H9 (cell line): ENCODE measurements at regions not wholly inside any gene's neighbourhood (a gene's known extent, or its start where the extent isn't known, plus 50 kb on each side); places are given as distances from the start of the nearest gene placed in this dataset.

Experiments
- DNase-seq: peaks from one replicate; pipeline ENCODE4 v3.0.0-alpha.2; 2017
- H2AFZ ChIP-seq: one replicate; pipeline ENCODE4 v1.6.1; 2013; ENCODE audit warnings: mild to moderate bottlenecking, low read length, control low read depth, moderate library complexity
- H2AK5ac ChIP-seq: 2 replicates; pipeline ENCODE4 v1.6.1; 2013; ENCODE audit warnings: low read length, control low read depth, mixed read lengths; ENCODE audit not compliant: insufficient read length
- H2BK120ac ChIP-seq: one replicate; pipeline ENCODE4 v1.6.1; 2013; ENCODE audit warnings: low read depth, mild to moderate bottlenecking, low read length, control low read depth, inconsistent platforms; ENCODE audit not compliant: poor library complexity, severe bottlenecking
- H2BK12ac ChIP-seq: 2 replicates; pipeline ENCODE4 v1.6.1; 2013; ENCODE audit warnings: low read length, control low read depth, mixed read lengths, low read depth; ENCODE audit not compliant: insufficient read length
- H2BK15ac ChIP-seq: 2 replicates; pipeline ENCODE4 v1.6.1; 2013; ENCODE audit warnings: low read depth, low read length, control low read depth
- H2BK20ac ChIP-seq: one replicate; pipeline ENCODE4 v1.6.1; 2013; ENCODE audit warnings: low read depth, mild to moderate bottlenecking, low read length, control low read depth, inconsistent platforms; ENCODE audit not compliant: poor library complexity, severe bottlenecking
- H2BK5ac ChIP-seq: 2 replicates; pipeline ENCODE4 v1.6.1; 2013; ENCODE audit warnings: low read length, control low read depth, mixed read lengths; ENCODE audit not compliant: insufficient read length
- H3K14ac ChIP-seq: 2 replicates; pipeline ENCODE4 v1.6.1; 2013; ENCODE audit warnings: low read length, control low read depth; ENCODE audit not compliant: insufficient read depth
- H3K18ac ChIP-seq: 2 replicates; pipeline ENCODE4 v1.6.1; 2013; ENCODE audit warnings: low read depth, mild to moderate bottlenecking, mixed read lengths, low read length, control low read depth; ENCODE audit not compliant: insufficient read length
- H3K23ac ChIP-seq: 2 replicates; pipeline ENCODE4 v1.6.1; 2013; ENCODE audit warnings: low read length, control low read depth, mixed read lengths, low read depth; ENCODE audit not compliant: insufficient read length
- H3K23me2 ChIP-seq: 2 replicates; pipeline ENCODE4 v1.6.1; 2013; ENCODE audit warnings: low read depth, mild to moderate bottlenecking, mixed read lengths, low read length, control low read depth; ENCODE audit not compliant: insufficient read length, poor library complexity, severe bottlenecking
- H3K27ac ChIP-seq: 2 replicates; pipeline ENCODE4 v1.5.1; 2013; ENCODE audit warnings: low read length, control low read depth, mixed read lengths, low read depth; ENCODE audit not compliant: insufficient read length
- H3K27me3 ChIP-seq: 2 replicates; pipeline ENCODE4 v1.6.1; 2013; ENCODE audit warnings: low read length, control low read depth, inconsistent platforms; ENCODE audit not compliant: insufficient read depth
- H3K4ac ChIP-seq: 2 replicates; pipeline ENCODE4 v1.6.1; 2013; ENCODE audit warnings: low read depth, mild to moderate bottlenecking, control low read depth, inconsistent platforms, low read length, moderate library complexity
- H3K4me1 ChIP-seq: 2 replicates; pipeline ENCODE4 v1.6.1; 2013; ENCODE audit warnings: low read length, control low read depth, inconsistent platforms; ENCODE audit not compliant: insufficient read depth
- H3K4me2 ChIP-seq: 2 replicates; pipeline ENCODE4 v1.6.1; 2013; ENCODE audit warnings: low read length, control low read depth, mixed read lengths; ENCODE audit not compliant: insufficient read length, insufficient read depth
- H3K56ac ChIP-seq: 2 replicates; pipeline ENCODE4 v1.6.1; 2013; ENCODE audit warnings: low read depth, mild to moderate bottlenecking, mixed read lengths, low read length, control low read depth; ENCODE audit not compliant: insufficient read length
- H3K79me1 ChIP-seq: 2 replicates; pipeline ENCODE4 v1.6.1; 2013; ENCODE audit warnings: low read depth, mild to moderate bottlenecking, moderate library complexity, low read length, control low read depth, inconsistent platforms; ENCODE audit not compliant: insufficient read depth, poor library complexity, severe bottlenecking
- H3K79me2 ChIP-seq: 2 replicates; pipeline ENCODE4 v1.6.1; 2013; ENCODE audit warnings: low read length, control low read depth, inconsistent platforms; ENCODE audit not compliant: insufficient read depth
- H3K9ac ChIP-seq: 2 replicates; pipeline ENCODE4 v1.6.1; 2013; ENCODE audit warnings: low read length, control low read depth, mixed read lengths; ENCODE audit not compliant: insufficient read length; ENCODE audit errors: extremely low read depth
- H3K9me3 ChIP-seq: one replicate; pipeline ENCODE4 v1.6.1; 2013; ENCODE audit warnings: low read depth, low read length, inconsistent platforms; ENCODE audit not compliant: control insufficient read depth
- H3T11ph ChIP-seq: one replicate; pipeline ENCODE4 v1.6.1; 2013; ENCODE audit warnings: mild to moderate bottlenecking, low read length, control low read depth, inconsistent platforms
- H4K20me1 ChIP-seq: one replicate; pipeline ENCODE4 v1.6.1; 2013; ENCODE audit not compliant: control insufficient read depth, insufficient read length, insufficient read depth
- H4K5ac ChIP-seq: 2 replicates; pipeline ENCODE4 v1.6.1; 2013; ENCODE audit warnings: low read depth, mild to moderate bottlenecking, mixed read lengths, low read length, control low read depth; ENCODE audit not compliant: insufficient read length
- H4K8ac ChIP-seq: replicated peaks from 2 replicates; pipeline ENCODE4 v1.6.1; 2013; ENCODE audit warnings: low read length, control low read depth, mixed read lengths, low read depth; ENCODE audit not compliant: insufficient read length
- H4K91ac ChIP-seq: 2 replicates; pipeline ENCODE4 v1.6.1; 2013; ENCODE audit warnings: low read depth, mild to moderate bottlenecking, moderate library complexity, mixed read lengths, low read length, control low read depth; ENCODE audit not compliant: insufficient read length
- H3K27ac Mint-ChIP-seq, 3 experiments: 2 replicates in 2 of 3; 3 replicates in 1 of 3; pipeline ENCODE4 v1.8.0; 2020 to 2021; ENCODE audit warnings: mixed read lengths in 3 of 3, mild to moderate bottlenecking in 1 of 3, moderate library complexity in 1 of 3
- H3K27me3 Mint-ChIP-seq: 2 replicates; pipeline ENCODE4 v1.8.0; 2021; ENCODE audit warnings: low read depth, mild to moderate bottlenecking, moderate library complexity, mixed read lengths
- H3K36me3 Mint-ChIP-seq, 3 experiments: 2 replicates in 2 of 3; 3 replicates in 1 of 3; pipeline ENCODE4 v1.8.0; 2020 to 2021; ENCODE audit warnings: low read depth in 3 of 3, mixed read lengths in 3 of 3; ENCODE audit not compliant: insufficient read depth in 1 of 3
- H3K4me1 Mint-ChIP-seq, 2 experiments: 2 replicates each; pipeline ENCODE4 v1.8.0; 2020; ENCODE audit warnings: mixed read lengths in 2 of 2
- H3K4me3 Mint-ChIP-seq, 2 experiments: 2 replicates in 1 of 2; 3 replicates in 1 of 2; pipeline ENCODE4 v1.8.0; 2020 to 2021; ENCODE audit warnings: mild to moderate bottlenecking in 2 of 2, mixed read lengths in 2 of 2, moderate library complexity in 1 of 2
- H3K9me3 Mint-ChIP-seq, 2 experiments: 2 replicates in 1 of 2; 3 replicates in 1 of 2; pipeline ENCODE4 v1.8.0; 2020; ENCODE audit warnings: mild to moderate bottlenecking in 2 of 2, mixed read lengths in 2 of 2, moderate library complexity in 1 of 2
- WGBS: extraction: QIAGEN DNeasy Blood & Tissue Kit; methylation state at CpG from one replicate; pipeline ENCODE4 v1.1.7; 2013; ENCODE audit warnings: missing lambda C conversion rate, low lambda C conversion rate, mixed read lengths; ENCODE audit not compliant: insufficient read length; ENCODE audit errors: extremely low coverage; 5-methylcytosine and 5-hydroxymethylcytosine counted together
- TF ChIP-seq, protein P1 (sequence below): fragments of 200-600 bp; sonication (generic); conservative IDR thresholded peaks from 3 replicates; pipeline ENCODE4 v1.8.0; 2021; ENCODE audit warnings: antibody characterized with exemption, mild to moderate bottlenecking

DNA sequence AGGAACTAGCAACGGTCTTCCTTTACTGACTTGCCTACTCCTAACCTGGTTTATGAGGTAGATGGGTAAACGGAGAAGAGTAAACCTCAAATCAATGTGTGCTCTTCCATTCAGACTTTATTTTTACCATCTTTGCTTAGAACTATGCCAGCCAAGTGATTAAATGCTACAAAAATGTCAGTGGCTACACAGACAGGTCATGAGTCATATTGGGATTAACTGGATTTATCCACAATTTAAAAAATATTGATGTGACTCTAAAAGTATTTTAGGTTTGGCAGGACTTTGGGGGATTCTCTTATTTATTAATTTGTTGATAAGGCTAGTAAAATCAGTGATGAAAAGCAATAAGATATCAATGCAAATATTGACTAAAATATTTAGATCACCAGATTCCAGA is 275.0 kb downstream of the PLK2 start:
- Mint-ChIP-seq H3K4me3 (no peak overlapping the region), H3K27ac (no peak overlapping the region), H3K4me1 (peaks cover 0 to 4% of the 10 kb centered on the region in 2 experiments; a peak in 1 of 4 replicates), H3K36me3 (no peaks in the 10 kb centered on the region), H3K9me3 (no peaks in the 10 kb centered on the region), H3K27me3 (no peaks in the 10 kb centered on the region)
- Histone ChIP-seq H3K56ac (no peak overlapping the region), H3K79me2 (no peaks in the 10 kb centered on the region), H2BK120ac (no peak overlapping the region), H4K8ac (no peak overlapping the region), H3T11ph (no peak overlapping the region), H3K23me2 (no peaks in the 10 kb centered on the region), H3K79me1 (no peaks in the 10 kb centered on the region), H3K4me1 (no peaks in the 10 kb centered on the region; the same call in 1 of the 2 replicates), H4K20me1 (no peaks in the 10 kb centered on the region), H3K9ac (no peak overlapping the region), H3K4ac (no peak overlapping the region), H3K9me3 (no peaks in the 10 kb centered on the region), H2BK5ac (no peak overlapping the region), H2AK5ac (no peak overlapping the region), H2BK20ac (no peak overlapping the region), H3K14ac (no peak overlapping the region), H2BK12ac (no peak overlapping the region), H2AFZ (no peak overlapping the region), H4K91ac (no peak overlapping the region), H3K18ac (no peak overlapping the region), H3K4me2 (no peak overlapping the region), H3K27me3 (no peaks in the 10 kb centered on the region), H3K27ac (no peak overlapping the region), H4K5ac (no peak overlapping the region), H2BK15ac (no peak overlapping the region), H3K23ac (no peak overlapping the region)
- WGBS, result no CpG with 5 or more reads among the region's 2 CpGs
- TF ChIP-seq, protein P1, sequence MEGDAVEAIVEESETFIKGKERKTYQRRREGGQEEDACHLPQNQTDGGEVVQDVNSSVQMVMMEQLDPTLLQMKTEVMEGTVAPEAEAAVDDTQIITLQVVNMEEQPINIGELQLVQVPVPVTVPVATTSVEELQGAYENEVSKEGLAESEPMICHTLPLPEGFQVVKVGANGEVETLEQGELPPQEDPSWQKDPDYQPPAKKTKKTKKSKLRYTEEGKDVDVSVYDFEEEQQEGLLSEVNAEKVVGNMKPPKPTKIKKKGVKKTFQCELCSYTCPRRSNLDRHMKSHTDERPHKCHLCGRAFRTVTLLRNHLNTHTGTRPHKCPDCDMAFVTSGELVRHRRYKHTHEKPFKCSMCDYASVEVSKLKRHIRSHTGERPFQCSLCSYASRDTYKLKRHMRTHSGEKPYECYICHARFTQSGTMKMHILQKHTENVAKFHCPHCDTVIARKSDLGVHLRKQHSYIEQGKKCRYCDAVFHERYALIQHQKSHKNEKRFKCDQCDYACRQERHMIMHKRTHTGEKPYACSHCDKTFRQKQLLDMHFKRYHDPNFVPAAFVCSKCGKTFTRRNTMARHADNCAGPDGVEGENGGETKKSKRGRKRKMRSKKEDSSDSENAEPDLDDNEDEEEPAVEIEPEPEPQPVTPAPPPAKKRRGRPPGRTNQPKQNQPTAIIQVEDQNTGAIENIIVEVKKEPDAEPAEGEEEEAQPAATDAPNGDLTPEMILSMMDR, result no peak
- DNase-seq, result no peak
